ENCODE measurements at regions not wholly inside any gene's neighbourhood (a gene's known extent, or its start where the extent isn't known, plus 50 kb on each side); places are given as distances from the start of the nearest gene placed in this dataset.

DNA sequence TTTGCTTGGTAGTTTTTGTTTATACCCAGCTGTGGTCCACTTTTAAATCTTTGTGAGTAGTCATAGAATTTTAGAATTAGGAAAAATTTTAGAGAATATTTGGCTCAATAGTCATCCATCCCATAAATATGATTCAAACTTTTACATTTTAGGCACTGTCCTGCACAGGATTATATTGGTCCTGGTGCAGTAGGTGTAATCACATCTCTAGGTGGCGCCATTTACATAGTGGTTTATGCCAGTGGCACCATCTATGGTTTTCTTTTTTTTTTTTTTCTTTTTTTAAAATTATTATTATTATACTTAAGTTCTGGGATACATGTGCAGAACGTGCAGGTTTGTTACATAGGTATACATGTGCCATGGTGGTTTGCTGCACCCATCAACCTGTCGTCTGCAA lies 260.7 kb upstream of the KCNN2 start:
- TF ChIP-seq CTCF (IDR thresholded peaks at IDR 0.05; ENCODE audit: insufficient read depth, low read length) = peak; percentile 20
- TF ChIP-seq POLR2AphosphoS5 (IDR thresholded peaks at IDR 0.05; ENCODE audit: low read depth) = no peak
- TF ChIP-seq, protein P1, sequence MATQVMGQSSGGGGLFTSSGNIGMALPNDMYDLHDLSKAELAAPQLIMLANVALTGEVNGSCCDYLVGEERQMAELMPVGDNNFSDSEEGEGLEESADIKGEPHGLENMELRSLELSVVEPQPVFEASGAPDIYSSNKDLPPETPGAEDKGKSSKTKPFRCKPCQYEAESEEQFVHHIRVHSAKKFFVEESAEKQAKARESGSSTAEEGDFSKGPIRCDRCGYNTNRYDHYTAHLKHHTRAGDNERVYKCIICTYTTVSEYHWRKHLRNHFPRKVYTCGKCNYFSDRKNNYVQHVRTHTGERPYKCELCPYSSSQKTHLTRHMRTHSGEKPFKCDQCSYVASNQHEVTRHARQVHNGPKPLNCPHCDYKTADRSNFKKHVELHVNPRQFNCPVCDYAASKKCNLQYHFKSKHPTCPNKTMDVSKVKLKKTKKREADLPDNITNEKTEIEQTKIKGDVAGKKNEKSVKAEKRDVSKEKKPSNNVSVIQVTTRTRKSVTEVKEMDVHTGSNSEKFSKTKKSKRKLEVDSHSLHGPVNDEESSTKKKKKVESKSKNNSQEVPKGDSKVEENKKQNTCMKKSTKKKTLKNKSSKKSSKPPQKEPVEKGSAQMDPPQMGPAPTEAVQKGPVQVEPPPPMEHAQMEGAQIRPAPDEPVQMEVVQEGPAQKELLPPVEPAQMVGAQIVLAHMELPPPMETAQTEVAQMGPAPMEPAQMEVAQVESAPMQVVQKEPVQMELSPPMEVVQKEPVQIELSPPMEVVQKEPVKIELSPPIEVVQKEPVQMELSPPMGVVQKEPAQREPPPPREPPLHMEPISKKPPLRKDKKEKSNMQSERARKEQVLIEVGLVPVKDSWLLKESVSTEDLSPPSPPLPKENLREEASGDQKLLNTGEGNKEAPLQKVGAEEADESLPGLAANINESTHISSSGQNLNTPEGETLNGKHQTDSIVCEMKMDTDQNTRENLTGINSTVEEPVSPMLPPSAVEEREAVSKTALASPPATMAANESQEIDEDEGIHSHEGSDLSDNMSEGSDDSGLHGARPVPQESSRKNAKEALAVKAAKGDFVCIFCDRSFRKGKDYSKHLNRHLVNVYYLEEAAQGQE (IDR thresholded peaks at IDR 0.05; ENCODE audit: insufficient replicate concordance, low read depth) = no peak
- TF ChIP-seq GABPA (IDR thresholded peaks at IDR 0.05; ENCODE audit: low read depth) = no peak

Measured in HL-60 (cell line).